ENCODE measurements at regions not wholly inside any gene's neighbourhood (a gene's known extent, or its start where the extent isn't known, plus 50 kb on each side); places are given as distances from the start of the nearest gene placed in this dataset.

DNA sequence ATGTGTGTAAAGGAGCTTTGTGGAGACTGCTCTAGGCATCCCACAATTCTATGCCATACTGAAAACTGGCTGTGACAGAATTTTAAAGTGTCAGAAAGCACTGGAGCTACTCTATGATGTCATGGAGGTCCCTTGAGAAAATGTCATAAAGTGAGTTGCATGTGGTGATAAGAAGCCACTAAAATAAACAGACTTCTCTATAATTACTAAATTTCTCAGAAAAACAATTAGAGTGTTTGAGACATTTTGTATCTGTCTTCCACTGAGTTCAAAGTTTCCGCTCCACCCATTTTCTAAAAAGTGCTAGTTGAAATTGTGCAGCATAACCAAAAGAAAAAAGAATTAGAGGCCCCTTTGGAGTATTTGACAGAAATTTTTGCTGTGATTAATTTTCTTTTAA is 603.9 kb downstream of the KCNJ2 start:
- Histone ChIP-seq H3K9me3 (ENCODE audit: low read length) (no peaks in the 10 kb centered on the region), H3K36me3 (ENCODE audit: low read depth, low read length) (no peaks in the 10 kb centered on the region), H3K9me2 (replicated peaks; ENCODE audit: low read length) (no peaks in the 10 kb centered on the region), H3K27ac (ENCODE audit: low read length) (no peak overlapping the region), H4K20me1 (ENCODE audit: low read length) (no peaks in the 10 kb centered on the region), H3K4me3 (ENCODE audit: low read length) (no peak overlapping the region), H3K79me2 (ENCODE audit: low read length) (no peaks in the 10 kb centered on the region), H3K27me3 (ENCODE audit: low read length) (no peaks in the 10 kb centered on the region), H3K4me2 (ENCODE audit: low read length) (no peak overlapping the region), H3K9ac (ENCODE audit: low read length) (no peak overlapping the region), H3K4me1 (ENCODE audit: insufficient read depth, low read length) (no peaks in the 10 kb centered on the region), H3F3A (ENCODE audit: low read length, unreplicated experiment) (no peaks in the 10 kb centered on the region), H2AFZ (ENCODE audit: low read length) (no peak overlapping the region)
- TF ChIP-seq, protein P1, sequence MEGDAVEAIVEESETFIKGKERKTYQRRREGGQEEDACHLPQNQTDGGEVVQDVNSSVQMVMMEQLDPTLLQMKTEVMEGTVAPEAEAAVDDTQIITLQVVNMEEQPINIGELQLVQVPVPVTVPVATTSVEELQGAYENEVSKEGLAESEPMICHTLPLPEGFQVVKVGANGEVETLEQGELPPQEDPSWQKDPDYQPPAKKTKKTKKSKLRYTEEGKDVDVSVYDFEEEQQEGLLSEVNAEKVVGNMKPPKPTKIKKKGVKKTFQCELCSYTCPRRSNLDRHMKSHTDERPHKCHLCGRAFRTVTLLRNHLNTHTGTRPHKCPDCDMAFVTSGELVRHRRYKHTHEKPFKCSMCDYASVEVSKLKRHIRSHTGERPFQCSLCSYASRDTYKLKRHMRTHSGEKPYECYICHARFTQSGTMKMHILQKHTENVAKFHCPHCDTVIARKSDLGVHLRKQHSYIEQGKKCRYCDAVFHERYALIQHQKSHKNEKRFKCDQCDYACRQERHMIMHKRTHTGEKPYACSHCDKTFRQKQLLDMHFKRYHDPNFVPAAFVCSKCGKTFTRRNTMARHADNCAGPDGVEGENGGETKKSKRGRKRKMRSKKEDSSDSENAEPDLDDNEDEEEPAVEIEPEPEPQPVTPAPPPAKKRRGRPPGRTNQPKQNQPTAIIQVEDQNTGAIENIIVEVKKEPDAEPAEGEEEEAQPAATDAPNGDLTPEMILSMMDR (conservative IDR thresholded peaks at IDR 0.05; ENCODE audit: low read depth, low read length) = no peak
- TF ChIP-seq EZH2phosphoT487 (IDR thresholded peaks at IDR 0.05; ENCODE audit: borderline replicate concordance, low read length) (no peak), EZH2 (IDR thresholded peaks at IDR 0.05; ENCODE audit: low read length, unreplicated experiment) (no peak)
- ChIA-PET POLR2A (ENCODE audit: unreplicated experiment) (no interaction called here), CTCF (no interaction called here)
- BruUV-seq (replicated peaks) = no TSS peak
- ATAC-seq (no peak), DNase-seq (no peak)
- intact Hi-C loops (cut with micrococcal nuclease) = no loop called here

DNA sequence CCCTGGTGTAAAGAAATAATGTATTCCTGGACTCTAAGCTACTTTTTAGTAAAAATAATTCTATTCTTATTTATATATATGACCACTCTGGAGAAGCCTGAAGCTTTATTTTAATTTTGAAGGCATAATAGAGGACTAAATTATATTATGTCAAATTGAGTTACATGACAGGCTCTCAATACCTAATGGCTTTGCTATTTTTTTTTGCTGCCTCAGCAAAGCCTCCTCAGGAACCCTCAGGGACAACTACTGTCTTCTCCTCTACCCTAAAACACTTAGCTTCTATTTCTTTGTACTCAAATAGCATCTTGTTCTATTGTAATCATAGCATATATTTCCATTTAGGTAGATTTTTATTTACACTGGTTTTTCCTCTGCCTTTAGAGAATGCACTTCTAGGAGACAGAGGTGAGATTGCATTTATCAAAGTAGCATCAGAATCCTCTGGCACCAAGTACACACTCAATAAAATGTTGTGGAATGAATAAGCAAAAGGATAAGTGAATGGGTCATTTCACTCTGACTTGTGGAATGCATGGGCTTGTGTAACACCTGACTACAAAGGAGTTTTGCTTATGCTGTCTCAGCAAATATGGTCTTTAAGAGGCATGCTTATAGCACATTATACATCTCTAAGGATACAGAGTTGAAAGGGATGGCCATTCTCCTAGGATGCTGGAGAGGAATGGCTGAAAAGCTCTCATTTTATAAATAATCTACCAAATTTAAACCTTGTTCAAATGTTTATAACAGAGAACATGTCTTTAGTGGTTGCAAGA is 605.2 kb downstream of the KCNJ2 start:
- H3K36me3 ChIP-seq (ENCODE audit: low read depth, low read length) = no peaks in the 10 kb centered on the region
- no peaks in the 10 kb centered on the region for H3K79me2 ChIP-seq (ENCODE audit: low read length)
- ChIA-PET POLR2A (ENCODE audit: unreplicated experiment) (no interaction called here), CTCF (no interaction called here)
- no peaks in the 10 kb centered on the region for H3F3A ChIP-seq (ENCODE audit: low read length, unreplicated experiment)
- no peaks in the 10 kb centered on the region for H3K4me1 ChIP-seq (ENCODE audit: insufficient read depth, low read length)
- DNase-seq = no peak
- H3K27me3 ChIP-seq (ENCODE audit: low read length) = no peaks in the 10 kb centered on the region
- H4K20me1 ChIP-seq (ENCODE audit: low read length) = no peaks in the 10 kb centered on the region
- BruUV-seq (replicated peaks) = no TSS peak
- no peak overlapping the region for H3K4me2 ChIP-seq (ENCODE audit: low read length)
- no peak overlapping the region for H3K27ac ChIP-seq (ENCODE audit: low read length)
- no peaks in the 10 kb centered on the region for H3K9me2 ChIP-seq (replicated peaks; ENCODE audit: low read length)
- no peak overlapping the region for H2AFZ ChIP-seq (ENCODE audit: low read length)
- no peak overlapping the region for H3K4me3 ChIP-seq (ENCODE audit: low read length)
- TF ChIP-seq EZH2phosphoT487 (IDR thresholded peaks at IDR 0.05; ENCODE audit: borderline replicate concordance, low read length) (no peak), EZH2 (IDR thresholded peaks at IDR 0.05; ENCODE audit: low read length, unreplicated experiment) (no peak)
- TF ChIP-seq, protein P1 (conservative IDR thresholded peaks at IDR 0.05; ENCODE audit: low read depth, low read length) = no peak
- H3K9me3 ChIP-seq (ENCODE audit: low read length) = no peaks in the 10 kb centered on the region
- intact Hi-C loops (cut with micrococcal nuclease) = no loop called here
- H3K9ac ChIP-seq (ENCODE audit: low read length) = no peak overlapping the region
- ATAC-seq = no peak

DNA sequence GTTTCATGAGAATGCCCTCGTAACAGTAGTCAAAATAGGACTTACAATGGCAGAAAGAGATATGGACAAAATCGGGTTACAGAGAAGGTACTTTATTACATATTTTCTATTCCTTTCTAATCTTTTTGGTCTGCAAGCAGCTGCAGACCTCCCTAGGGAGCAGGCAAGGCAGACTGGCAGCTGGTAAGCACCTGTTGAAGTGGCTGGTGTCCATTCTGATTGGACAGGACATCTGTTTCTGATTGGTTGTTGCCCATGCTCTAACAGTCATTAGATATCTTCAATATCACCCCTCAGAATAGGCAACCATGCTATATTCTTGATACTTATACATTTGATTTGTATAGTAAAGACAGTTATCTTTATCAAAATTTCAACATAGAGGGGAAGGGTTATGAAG is 606.3 kb downstream of the KCNJ2 start:
- Histone ChIP-seq H3K27me3 (ENCODE audit: low read length) (no peaks in the 10 kb centered on the region), H3K9me3 (ENCODE audit: low read length) (no peaks in the 10 kb centered on the region), H3K4me1 (ENCODE audit: insufficient read depth, low read length) (no peaks in the 10 kb centered on the region), H3K36me3 (ENCODE audit: low read depth, low read length) (no peaks in the 10 kb centered on the region), H3K9me2 (replicated peaks; ENCODE audit: low read length) (no peaks in the 10 kb centered on the region), H3F3A (ENCODE audit: low read length, unreplicated experiment) (no peaks in the 10 kb centered on the region), H3K27ac (ENCODE audit: low read length) (no peak overlapping the region), H4K20me1 (ENCODE audit: low read length) (no peaks in the 10 kb centered on the region), H3K9ac (ENCODE audit: low read length) (no peak overlapping the region), H3K4me2 (ENCODE audit: low read length) (no peak overlapping the region), H2AFZ (ENCODE audit: low read length) (no peak overlapping the region), H3K79me2 (ENCODE audit: low read length) (no peaks in the 10 kb centered on the region), H3K4me3 (ENCODE audit: low read length) (no peak overlapping the region)
- ChIA-PET POLR2A (ENCODE audit: unreplicated experiment) (no interaction called here), CTCF (no interaction called here)
- no TSS peak for BruUV-seq (replicated peaks)
- TF ChIP-seq EZH2 (IDR thresholded peaks at IDR 0.05; ENCODE audit: low read length, unreplicated experiment) = no peak
- TF ChIP-seq, protein P1 (conservative IDR thresholded peaks at IDR 0.05; ENCODE audit: low read depth, low read length) = no peak
- intact Hi-C loops (cut with micrococcal nuclease) = no loop called here
- no peak for ATAC-seq
- DNase-seq = no peak
